ENCODE measurements at regions not wholly inside any gene's neighbourhood (a gene's known extent, or its start where the extent isn't known, plus 50 kb on each side); places are given as distances from the start of the nearest gene placed in this dataset.

DNA sequence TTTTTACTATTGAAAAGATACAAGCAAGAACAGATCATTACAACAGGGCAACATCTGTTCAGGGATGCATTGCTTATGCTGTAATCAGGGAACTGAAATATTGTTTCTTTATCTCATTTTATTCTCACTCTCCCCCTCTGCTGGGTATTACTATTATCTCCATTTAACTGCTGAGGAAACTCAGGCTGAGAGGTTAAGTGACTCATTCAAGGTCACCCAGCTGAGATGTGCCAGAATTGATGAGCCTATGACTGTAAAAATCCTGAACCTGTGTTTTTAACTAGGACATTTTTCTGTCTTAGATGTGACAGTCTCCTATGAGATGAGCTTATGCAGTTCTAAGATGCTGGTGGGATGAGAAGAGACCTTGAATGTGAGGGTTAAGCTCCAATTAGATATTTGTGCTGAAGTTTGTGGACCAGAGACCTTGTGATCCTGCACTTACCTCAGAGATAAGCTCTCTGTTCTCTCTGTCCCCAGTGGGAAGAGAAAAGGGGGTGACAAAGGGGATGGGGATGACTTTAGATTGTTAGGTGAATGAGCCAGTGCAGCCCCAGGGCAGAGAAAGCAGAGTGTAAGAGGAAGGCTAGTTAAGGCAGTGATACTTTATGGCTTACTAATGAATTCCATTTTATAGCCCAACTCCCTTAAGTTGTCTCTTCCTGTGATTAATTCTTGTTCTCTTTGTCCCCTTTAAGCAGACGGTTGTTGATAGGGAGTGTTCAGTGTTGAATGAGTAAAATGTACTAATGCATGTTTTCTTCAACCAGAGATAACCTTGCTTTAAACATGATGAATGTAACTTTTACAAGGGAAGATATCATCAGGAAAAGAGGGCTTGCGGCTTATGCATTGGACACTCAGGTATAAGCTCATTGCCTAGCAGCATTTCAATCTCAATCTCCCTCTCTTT lies 111.4 kb downstream of the HLX start:
- no peak for FAIRE-seq
- no peak for DNase-seq (ENCODE audit: insufficient read length)
- no peak for TF ChIP-seq POLR2AphosphoS5 (IDR thresholded peaks at IDR 0.05; ENCODE audit: low read depth, low read length)
- TF ChIP-seq POLR2A (IDR thresholded peaks at IDR 0.05; ENCODE audit: low read depth, low read length): no peak
- TF ChIP-seq TAF1 (IDR thresholded peaks at IDR 0.05; ENCODE audit: borderline replicate concordance, low read depth, low read length): no peak

DNA sequence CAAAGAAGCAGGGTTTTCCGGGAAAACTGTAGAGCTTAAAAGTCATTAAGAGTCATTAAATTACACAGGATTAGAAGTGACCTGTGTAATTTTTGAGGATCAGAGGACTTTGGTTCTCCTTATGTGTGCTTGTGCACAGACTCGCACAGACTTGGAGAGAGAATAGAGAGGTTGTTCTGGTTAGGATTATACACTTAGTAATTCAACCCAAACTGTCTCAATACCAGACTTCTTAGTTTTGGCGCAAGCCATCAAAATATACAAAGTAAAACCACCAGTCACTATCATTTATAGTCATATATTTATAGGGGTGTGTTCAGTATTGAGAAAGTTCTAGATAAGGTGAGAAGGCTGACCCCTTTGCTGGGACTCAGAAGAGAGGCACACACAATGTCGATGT lies 112.3 kb downstream of the HLX start:
- TF ChIP-seq TAF1 (IDR thresholded peaks at IDR 0.05; ENCODE audit: borderline replicate concordance, low read depth, low read length) (no peak), POLR2AphosphoS5 (IDR thresholded peaks at IDR 0.05; ENCODE audit: low read depth, low read length) (no peak), POLR2A (IDR thresholded peaks at IDR 0.05; ENCODE audit: low read depth, low read length) (no peak)
- FAIRE-seq (no peak), DNase-seq (ENCODE audit: insufficient read length) (no peak)

DNA sequence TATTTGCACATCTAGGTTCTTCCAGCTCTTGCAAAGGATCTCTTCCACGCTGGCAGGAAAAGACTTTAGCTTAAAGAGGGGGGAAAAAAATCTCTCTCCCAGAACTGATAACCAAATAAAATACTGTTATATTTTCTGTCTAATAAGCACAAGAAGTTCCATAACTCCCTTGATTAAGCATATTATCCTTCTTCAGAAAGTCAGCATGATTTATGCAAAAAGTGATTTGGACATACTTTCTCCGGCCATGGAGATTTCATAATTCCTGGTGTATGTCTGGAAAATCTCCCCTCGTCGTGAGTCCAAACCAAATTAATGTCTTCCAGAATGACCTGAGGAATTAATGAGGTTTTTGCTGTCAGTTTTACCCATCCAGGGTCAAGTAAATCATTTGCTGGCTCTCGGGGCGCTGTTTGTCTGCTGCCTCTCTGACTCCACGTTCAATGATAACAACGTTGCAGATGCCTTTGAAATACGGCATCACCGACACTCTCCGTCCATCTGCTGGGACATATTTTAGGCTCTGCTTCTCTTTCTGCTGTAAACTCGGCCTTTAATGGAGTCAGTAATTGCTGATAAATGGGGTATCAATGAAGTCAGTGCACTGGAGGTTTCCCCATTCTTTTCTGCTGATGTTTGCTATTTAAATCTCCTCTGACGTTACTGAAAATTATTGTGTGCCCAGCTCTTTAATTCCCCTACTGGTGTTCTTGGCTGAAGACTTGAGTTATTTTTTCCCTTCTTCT lies 112.9 kb downstream of the HLX start:
- no peak for DNase-seq (ENCODE audit: insufficient read length)
- TF ChIP-seq POLR2A (IDR thresholded peaks at IDR 0.05; ENCODE audit: low read depth, low read length): no peak
- no peak for TF ChIP-seq POLR2AphosphoS5 (IDR thresholded peaks at IDR 0.05; ENCODE audit: low read depth, low read length)
- TF ChIP-seq TAF1 (IDR thresholded peaks at IDR 0.05; ENCODE audit: borderline replicate concordance, low read depth, low read length): no peak
- no peak for FAIRE-seq

DNA sequence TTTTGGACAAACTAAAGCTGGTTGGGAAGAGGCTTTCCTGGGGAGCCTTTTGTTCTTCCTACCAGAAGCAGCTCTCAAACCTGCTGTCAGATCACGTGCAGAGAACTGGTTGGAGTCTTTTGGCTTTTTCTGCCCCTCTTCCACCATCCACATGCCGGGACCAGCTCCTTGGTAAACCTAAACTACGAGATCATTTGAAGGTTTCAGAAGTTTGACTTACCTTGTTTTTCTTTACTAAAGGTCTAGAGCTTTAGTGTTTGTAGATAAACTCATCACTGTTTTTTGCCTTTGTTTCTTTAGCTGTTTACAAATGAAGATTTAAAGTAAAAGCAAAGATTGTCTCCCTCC lies 113.4 kb downstream of the HLX start:
- no peak for DNase-seq (ENCODE audit: insufficient read length)
- no peak for FAIRE-seq
- TF ChIP-seq POLR2A (IDR thresholded peaks at IDR 0.05; ENCODE audit: low read depth, low read length): no peak
- no peak for TF ChIP-seq POLR2AphosphoS5 (IDR thresholded peaks at IDR 0.05; ENCODE audit: low read depth, low read length)
- no peak for TF ChIP-seq TAF1 (IDR thresholded peaks at IDR 0.05; ENCODE audit: borderline replicate concordance, low read depth, low read length)

DNA sequence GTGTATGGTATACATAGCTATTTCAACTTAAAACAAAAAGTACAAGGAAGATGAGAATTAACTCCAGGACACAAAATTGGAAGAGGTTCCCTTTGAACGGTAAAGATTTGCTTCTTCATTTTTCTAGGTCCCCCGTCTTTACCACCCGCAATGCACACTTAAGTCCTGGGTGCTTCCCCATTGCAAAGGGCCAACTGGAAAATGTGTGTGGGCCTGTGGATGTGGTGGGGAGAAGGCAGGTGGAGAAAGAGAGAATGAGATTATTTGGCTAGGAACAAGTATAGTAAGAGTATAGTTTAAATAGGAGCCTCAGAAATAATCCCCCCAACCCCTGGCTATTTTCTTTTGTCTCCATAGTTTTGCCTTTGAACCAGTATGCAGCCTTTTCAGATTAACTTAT lies 115.4 kb downstream of the HLX start:
- DNase-seq (ENCODE audit: insufficient read length) (no peak), FAIRE-seq (no peak)
- TF ChIP-seq POLR2A (IDR thresholded peaks at IDR 0.05; ENCODE audit: low read depth, low read length) (no peak), TAF1 (IDR thresholded peaks at IDR 0.05; ENCODE audit: borderline replicate concordance, low read depth, low read length) (no peak), POLR2AphosphoS5 (IDR thresholded peaks at IDR 0.05; ENCODE audit: low read depth, low read length) (no peak)

DNA sequence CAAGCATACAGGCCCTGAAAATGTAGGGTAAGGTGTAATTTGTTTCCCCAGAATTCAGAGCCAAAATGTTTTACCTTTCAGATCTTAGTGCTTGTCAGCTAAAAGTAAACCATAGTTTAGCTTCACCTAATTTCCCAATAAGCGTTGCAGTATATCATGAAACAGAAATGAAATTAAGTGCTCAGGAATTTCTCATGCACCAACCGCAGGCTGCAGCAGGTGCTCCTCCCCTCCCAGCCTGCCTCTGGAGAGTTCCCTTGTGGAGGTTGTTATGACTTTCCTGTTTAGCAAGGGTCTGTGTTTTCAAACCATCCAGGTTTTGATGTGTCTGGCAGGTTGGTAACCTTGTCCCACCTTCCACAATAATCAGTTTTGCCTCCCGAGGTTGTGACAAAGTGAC lies 118.5 kb downstream of the HLX start:
- FAIRE-seq (no peak), DNase-seq (ENCODE audit: insufficient read length) (no peak)
- TF ChIP-seq POLR2AphosphoS5 (IDR thresholded peaks at IDR 0.05; ENCODE audit: low read depth, low read length) (no peak), POLR2A (IDR thresholded peaks at IDR 0.05; ENCODE audit: low read depth, low read length) (no peak), TAF1 (IDR thresholded peaks at IDR 0.05; ENCODE audit: borderline replicate concordance, low read depth, low read length) (no peak)

DNA sequence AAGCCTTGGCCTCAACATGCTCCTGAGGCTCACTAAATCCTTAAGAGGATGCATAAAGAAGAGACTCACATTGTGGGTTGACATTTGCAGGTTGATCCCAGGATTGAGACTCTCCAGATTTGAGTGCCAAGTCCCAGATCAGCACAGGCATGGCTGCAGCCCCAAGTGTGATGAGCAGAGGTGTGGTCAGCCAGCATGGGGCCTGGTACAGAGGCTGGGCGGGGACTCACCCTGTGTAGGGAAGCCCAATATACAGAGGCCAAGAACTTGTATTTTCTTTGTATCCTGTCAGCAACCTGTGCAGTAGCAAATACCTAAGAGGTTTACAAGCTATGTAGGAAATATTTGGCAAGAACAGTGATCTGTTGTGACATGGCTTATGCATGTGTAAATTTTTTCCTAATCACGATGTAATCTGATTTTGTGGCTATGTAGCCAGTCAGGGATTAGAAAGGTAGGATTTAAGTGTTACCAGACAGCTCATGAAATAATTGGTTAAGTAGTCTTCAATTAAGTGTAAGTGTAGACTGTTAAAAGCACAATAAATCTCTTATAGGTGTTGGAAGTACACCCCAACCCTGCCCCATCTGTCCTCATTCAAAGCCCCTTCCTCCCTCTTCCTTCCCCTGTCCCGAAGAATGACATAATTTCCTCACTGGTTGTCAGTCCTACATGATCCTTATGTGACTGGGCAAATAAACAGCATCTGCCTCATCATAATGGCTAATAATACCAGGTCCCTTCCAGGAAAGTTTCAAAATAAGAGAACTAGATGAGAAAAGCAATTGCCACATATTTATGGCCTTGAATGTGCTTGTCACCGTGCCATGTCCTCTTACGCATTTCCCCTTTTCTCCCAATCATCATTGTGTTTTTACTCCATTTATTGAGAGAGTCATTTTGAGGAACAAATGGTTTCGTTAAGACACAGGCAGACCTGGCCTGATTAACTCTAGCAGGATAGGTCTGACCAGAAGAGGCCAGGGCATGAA lies 120.9 kb downstream of the HLX start:
- FAIRE-seq (no peak), DNase-seq (ENCODE audit: insufficient read length) (no peak)
- TF ChIP-seq POLR2A (IDR thresholded peaks at IDR 0.05; ENCODE audit: low read depth, low read length): no peak
- no peak for TF ChIP-seq POLR2AphosphoS5 (IDR thresholded peaks at IDR 0.05; ENCODE audit: low read depth, low read length)
- TF ChIP-seq TAF1 (IDR thresholded peaks at IDR 0.05; ENCODE audit: borderline replicate concordance, low read depth, low read length): no peak

DNA sequence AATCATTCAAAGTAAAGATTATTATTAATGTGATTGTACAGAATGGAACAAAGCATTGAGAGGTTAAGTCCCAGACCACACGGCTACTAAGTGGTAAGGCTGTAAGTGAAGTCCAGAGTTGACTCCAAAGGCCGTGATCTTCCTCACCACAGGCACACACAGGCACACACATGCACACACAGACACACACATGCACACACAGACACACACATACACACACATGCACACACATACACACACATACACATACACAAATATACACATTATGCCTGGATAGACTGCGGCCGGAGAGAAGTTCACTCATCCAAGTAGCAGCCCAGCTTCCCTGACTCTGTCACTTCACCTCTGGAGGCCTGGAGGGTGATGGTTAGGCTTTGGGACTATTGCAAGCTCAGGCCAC lies 121.9 kb downstream of the HLX start:
- no peak for FAIRE-seq
- TF ChIP-seq TAF1 (IDR thresholded peaks at IDR 0.05; ENCODE audit: borderline replicate concordance, low read depth, low read length): no peak
- no peak for TF ChIP-seq POLR2A (IDR thresholded peaks at IDR 0.05; ENCODE audit: low read depth, low read length)
- no peak for TF ChIP-seq POLR2AphosphoS5 (IDR thresholded peaks at IDR 0.05; ENCODE audit: low read depth, low read length)
- no peak for DNase-seq (ENCODE audit: insufficient read length)

DNA sequence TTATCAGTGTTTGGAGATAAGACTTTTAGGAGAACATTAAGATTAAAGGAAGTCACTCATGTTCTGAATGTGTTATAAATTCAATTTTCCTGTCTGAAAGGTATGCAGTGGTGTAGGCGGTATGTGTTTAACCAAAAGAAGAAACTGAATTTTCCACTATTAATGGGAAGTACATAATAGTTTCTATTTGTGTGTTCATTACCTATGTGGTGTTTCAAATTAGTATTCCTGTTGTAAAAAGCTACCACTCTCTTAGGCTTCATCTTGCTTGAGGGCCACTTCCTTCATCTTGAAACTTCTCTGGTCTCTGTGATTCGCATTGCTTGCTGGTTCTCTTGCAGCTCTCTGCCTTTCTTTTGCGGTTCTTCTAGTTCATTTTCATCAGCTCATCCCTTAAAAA lies 123.4 kb downstream of the HLX start:
- no peak for DNase-seq (ENCODE audit: insufficient read length)
- no peak for FAIRE-seq
- TF ChIP-seq POLR2AphosphoS5 (IDR thresholded peaks at IDR 0.05; ENCODE audit: low read depth, low read length) (no peak), POLR2A (IDR thresholded peaks at IDR 0.05; ENCODE audit: low read depth, low read length) (no peak), TAF1 (IDR thresholded peaks at IDR 0.05; ENCODE audit: borderline replicate concordance, low read depth, low read length) (no peak)

DNA sequence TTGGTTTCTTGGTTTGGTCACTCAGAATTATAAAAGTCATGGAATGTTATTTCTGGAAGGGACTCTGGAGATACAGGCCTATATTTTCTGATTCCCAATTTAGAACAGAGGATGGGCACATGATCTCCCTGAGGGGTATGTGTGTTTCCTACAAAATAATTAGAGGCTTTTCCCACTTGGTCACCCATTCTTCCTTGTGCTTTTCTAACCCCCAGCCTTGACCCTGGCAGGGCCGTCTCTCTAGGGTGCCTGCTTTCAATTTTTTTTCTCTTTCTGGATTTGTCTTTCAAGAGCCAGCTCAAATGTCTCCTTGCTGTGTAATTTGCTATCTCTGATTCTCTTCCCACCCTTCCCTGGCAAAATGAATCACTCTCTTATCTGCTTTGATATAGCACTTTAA lies 131.9 kb downstream of the HLX start:
- FAIRE-seq (no peak), DNase-seq (ENCODE audit: insufficient read length) (no peak)
- TF ChIP-seq POLR2AphosphoS5 (IDR thresholded peaks at IDR 0.05; ENCODE audit: low read depth, low read length): no peak
- TF ChIP-seq TAF1 (IDR thresholded peaks at IDR 0.05; ENCODE audit: borderline replicate concordance, low read depth, low read length): no peak
- no peak for TF ChIP-seq POLR2A (IDR thresholded peaks at IDR 0.05; ENCODE audit: low read depth, low read length)

DNA sequence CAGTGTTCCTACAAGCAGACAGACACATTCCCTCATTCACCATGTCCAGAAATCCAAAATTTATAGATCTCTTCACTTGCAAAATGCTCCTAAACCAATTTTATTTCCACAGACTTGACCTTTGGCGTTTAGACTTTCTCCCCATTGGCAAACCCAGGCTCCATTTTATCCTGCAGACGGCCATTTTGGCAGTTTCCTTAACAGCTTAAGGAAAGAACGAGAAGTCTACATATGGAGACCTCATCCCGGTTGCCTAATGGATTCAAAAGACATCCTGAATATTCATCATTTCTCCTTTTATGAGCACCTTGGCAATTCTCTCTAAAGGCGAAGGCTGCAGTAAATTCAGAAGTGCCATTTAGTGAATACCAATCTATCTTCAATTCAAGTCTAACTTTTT lies 132.9 kb downstream of the HLX start:
- FAIRE-seq (no peak), DNase-seq (ENCODE audit: insufficient read length) (no peak)
- TF ChIP-seq POLR2AphosphoS5 (IDR thresholded peaks at IDR 0.05; ENCODE audit: low read depth, low read length) (no peak), POLR2A (IDR thresholded peaks at IDR 0.05; ENCODE audit: low read depth, low read length) (no peak), TAF1 (IDR thresholded peaks at IDR 0.05; ENCODE audit: borderline replicate concordance, low read depth, low read length) (no peak)
